Omental fat pad (tissue), 3 donors: ENCODE measurements at regions not wholly inside any gene's neighbourhood (a gene's known extent, or its start where the extent isn't known, plus 50 kb on each side); places are given as distances from the start of the nearest gene placed in this dataset.

Source experiments
- ATAC-seq: fragments of 150-250 bp; one replicate; pipeline ENCODE4 v1.9.1; 2016; ENCODE audit warnings: mild to moderate bottlenecking, moderate library complexity; ENCODE audit not compliant: low FRiP score
- DNase-seq: peaks from one replicate; pipeline ENCODE4 v3.0.0-alpha.2; 2019; ENCODE audit warnings: low spot score
- CTCF ChIP-seq, 3 donors: fragments of 450-650 bp; IDR thresholded peaks; one replicate each; pipeline ENCODE4 v1.5.1; 2016 to 2017; ENCODE audit warnings: antibody characterized with exemption in 3 of 3, mild to moderate bottlenecking in 3 of 3, moderate library complexity in 2 of 3

GRCh38 chr12:87270919-87271318 is 758.3 kb downstream of the C12orf50 start:
- no peak for TF ChIP-seq CTCF (IDR thresholded peaks at IDR 0.05)
- ATAC-seq, result no peak
- DNase-seq, result no peak

GRCh38 chr12:87266305-87266704 is 762.9 kb downstream of the C12orf50 start:
- TF ChIP-seq CTCF (IDR thresholded peaks at IDR 0.05), result no peak
- ATAC-seq, result no peak
- DNase-seq, result no peak

GRCh38 chr12:87259391-87259790 is 769.8 kb downstream of the C12orf50 start:
- DNase-seq (no peak), ATAC-seq (no peak)
- no peak for TF ChIP-seq CTCF (IDR thresholded peaks at IDR 0.05)

GRCh38 chr12:87254381-87255030 is 774.7 kb downstream of the C12orf50 start:
- DNase-seq (no peak), ATAC-seq (no peak)
- TF ChIP-seq CTCF (IDR thresholded peaks at IDR 0.05), result no peak

GRCh38 chr12:87253157-87253556 is 776.0 kb downstream of the C12orf50 start:
- DNase-seq (no peak), ATAC-seq (no peak)
- no peak for TF ChIP-seq CTCF (IDR thresholded peaks at IDR 0.05)

GRCh38 chr12:87246726-87247125 is 782.5 kb downstream of the C12orf50 start:
- DNase-seq (no peak), ATAC-seq (no peak)
- TF ChIP-seq CTCF (IDR thresholded peaks at IDR 0.05), result no peak

- no peak for TF ChIP-seq CTCF (IDR thresholded peaks at IDR 0.05)
- DNase-seq (no peak), ATAC-seq (no peak)
These were observed 790.7 kb downstream of the C12orf50 start for GRCh38 chr12:87238466-87238865.
